NCI-H460 (cell line): ENCODE measurements at regions not wholly inside any gene's neighbourhood (a gene's known extent, or its start where the extent isn't known, plus 50 kb on each side); places are given as distances from the start of the nearest gene placed in this dataset.
"Not testable (repeated sequence)": the region's sequence is repeated elsewhere in the genome, so short reads cannot be mapped to it uniquely, and the experiment has no call there.

ENCODE experiments used
- DNase-seq: peaks from one replicate; pipeline ENCODE4 v3.0.0-alpha.2; 2016; ENCODE audit warnings: low read depth; ENCODE audit errors: extremely low read depth

DNA sequence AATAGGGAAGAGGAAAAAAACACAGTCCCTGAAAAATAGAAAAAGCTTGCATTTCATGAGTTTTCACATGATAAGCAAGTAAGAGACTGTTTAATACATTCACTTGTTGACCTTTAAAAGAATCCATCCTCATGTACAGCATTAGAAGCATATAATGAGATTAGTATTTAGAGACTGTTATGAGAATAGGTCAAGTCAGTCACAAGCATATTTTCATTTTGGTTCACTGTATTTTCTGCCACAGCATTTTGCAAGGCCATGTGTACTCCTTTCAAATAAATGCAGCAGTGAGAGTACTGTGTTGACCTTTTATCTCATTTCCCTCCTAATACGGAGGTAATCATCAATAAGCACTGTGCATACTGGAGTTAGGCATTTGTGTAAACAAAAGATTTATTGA is 162.2 kb upstream of the SETMAR start:
- no peak for DNase-seq

DNA sequence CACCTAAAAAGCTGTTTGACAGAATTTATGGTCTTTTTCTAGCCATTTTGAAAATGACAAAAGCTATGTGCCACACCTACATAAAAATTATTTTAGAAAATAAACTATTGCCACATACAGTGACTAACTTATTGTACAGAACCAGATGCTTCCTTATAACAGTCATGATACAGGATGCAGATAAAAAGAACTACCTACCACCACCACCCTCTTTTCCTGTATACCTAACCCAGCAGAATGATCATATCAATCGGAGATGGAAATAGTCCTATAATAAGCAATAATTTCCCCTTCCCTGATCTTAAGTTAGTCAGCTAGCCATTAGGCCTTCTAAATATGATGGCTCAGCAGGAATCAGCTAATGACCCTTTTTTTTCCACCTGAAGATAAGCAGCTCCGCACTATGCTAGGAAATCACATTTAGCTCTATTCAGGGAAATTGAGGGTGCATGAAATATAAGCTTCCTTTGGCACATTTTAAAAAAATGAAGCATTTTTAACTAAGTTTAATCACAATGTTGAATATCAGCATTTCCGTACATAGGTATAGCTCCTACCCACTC is 155.5 kb upstream of the SETMAR start:
- DNase-seq, result no peak

DNA sequence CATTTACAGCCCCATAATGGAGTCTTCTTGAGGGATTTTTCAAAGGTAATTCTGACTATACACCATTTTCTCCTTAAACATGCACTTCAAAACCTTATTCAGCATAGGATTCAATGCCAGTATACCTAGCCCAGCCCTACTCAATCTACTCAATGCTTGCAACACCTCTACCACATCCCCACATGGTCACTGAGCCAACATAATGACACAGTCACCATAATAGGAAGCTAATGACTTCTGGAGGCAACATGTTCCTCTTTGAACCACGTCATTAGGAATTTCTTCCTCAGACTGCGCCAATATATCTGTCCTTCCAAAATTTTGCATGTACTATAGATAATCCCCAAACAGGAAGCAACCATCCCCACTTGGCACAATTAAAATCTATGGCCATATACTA is 153.9 kb upstream of the SETMAR start:
- no peak for DNase-seq

DNA sequence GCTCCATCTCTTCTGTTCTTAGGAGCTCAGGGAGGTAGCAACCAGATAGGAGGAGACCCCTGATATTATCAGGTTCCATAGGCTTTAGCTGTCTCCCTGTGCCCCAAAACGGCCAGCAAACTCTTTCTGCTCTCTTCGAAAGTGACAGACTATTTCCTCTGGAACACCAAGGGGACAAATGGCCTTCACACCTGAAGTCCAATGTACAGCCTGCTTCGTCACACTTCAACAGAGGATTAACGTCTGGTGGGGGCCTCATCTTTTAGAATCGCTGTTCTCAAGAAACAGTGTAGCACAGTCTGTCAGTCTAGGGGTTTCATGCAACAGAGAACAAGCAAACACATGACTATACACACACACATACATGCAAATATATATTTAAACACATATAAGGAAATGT is 152.4 kb upstream of the SETMAR start:
- no peak for DNase-seq

DNA sequence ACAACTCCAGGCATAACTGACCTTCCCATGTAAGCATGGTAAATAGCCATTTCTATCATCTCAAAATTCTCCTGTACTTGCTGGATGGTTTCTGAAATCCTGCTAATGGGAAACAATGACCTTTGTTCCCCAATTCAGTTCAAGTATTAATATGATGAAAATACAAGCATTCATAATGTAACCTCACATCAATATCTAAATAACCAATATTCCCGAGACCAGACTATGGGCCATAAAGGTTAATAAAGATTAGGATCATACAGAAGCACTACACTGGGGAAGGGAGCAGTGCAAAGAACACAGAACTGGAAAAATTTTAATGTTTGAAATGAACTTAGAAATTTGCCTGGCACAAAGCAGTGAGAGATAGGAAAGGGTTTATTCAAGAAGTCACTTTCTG is 151.3 kb upstream of the SETMAR start:
- no peak for DNase-seq

DNA sequence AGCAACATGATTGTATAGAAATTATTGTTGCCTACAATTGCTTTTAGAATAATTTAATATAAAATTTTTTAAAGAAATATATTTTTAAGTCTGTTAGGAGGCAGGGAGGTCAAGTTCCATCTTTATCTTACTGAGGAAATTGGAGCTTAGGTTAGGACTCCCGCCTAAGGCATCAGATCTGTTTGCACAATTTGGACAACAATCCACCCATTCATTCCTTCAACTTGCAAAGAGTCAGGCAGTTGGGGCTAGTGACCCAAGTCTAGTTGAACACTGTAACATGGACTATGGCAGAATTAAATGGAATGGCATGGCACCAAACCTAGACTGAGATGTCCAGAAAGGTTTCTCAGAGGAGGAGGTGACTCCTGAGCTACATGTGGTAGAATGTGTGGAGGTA is 149.4 kb upstream of the SETMAR start:
- DNase-seq, result no peak

DNA sequence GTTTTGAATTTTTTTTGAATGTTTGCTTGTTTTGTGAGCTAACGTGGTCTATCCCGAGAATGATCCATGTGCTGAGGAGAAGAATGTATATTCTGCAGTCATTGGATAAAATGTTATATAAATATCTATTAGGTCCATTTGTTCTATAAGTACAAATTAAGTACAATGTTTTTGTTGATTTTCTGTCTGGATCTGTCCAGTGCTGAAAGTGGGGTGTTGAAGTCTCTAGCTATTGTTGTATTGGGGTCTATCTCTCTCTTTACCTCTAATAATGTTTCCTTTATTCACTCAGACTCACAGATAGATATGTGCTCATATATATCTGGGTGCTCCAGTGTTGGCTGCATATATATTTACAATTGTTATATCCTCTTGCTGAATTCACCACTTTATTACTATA is 144.8 kb upstream of the SETMAR start:
- DNase-seq, result no peak

DNA sequence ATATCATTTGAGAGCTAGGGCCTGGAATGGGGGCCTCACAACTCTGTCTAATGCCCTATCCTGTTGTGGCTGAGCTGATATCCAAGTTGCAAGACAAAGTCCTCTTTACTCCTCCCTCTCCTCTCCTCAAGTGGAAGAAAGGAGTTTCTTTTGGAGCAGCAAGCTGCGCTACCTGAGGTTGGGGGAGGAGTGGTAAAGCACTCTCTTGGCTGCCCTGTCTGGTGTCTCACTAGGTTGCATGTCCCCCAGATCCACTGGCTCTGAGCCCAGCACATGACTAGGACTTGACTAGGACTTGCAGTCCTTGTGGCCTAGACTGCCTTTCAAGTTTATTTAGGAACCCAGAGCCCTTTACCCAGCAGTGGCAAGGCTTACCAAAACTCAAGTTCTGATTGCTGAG is 141.1 kb upstream of the SETMAR start:
- no peak for DNase-seq

DNA sequence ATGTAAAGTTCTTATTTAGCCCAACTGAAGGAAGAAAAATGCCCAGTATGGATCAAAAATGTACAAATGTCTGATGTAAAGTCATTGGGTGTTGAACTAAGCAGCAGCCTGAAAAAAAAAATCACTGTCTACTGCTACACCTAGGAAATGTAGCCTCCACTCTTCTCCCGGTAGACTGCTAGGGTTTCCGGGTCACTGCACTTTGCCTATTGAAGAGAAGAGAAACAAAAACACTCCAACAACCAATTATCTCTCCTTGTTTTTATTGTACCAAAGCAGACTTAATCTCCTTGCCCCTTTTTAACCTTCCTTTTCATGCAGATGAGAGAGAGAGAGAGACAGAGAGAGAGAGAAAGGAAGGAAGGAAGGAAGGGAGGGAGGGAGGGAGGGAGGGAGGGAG is 140.2 kb upstream of the SETMAR start:
- no peak for DNase-seq

DNA sequence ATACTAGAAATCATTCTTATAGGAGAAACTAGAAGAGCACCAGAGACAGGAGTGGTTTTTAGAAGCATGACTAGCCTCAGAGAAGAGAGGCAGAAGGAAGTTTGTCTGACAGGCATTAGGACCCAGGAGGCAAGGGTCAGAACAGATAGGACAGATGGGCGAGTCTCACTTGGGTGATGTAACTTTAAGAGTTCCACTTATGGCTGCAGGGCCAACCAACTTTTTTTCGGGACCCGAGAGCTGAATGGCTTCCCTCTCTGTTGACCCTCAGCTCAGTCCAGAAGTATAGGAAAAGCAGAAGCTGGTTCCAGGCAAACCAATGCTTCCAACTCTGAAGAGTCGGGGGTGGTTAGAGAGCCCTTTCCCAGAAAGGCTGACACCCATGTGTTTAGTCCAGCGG is 136.6 kb upstream of the SETMAR start:
- DNase-seq, result no peak

DNA sequence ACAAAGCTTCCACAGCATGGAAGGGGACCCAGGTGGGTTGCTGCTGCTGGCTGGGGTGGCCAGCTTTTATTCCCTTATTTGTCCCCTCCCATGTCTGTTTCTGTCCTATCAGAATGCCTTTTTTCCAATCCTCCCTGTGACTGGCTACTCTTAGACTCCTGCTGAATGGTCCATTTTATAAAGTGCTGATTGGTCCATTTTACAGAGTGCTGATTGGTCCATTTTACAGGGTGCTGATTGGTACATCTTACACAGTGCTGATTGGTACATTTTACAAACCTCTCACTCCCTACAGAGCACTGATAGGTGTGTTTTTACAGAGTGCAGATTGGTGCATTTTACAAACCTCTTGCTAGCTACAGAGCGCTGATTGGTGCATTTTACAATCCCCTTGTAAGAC is 135.9 kb upstream of the SETMAR start:
- DNase-seq, result not testable (repeated sequence)

DNA sequence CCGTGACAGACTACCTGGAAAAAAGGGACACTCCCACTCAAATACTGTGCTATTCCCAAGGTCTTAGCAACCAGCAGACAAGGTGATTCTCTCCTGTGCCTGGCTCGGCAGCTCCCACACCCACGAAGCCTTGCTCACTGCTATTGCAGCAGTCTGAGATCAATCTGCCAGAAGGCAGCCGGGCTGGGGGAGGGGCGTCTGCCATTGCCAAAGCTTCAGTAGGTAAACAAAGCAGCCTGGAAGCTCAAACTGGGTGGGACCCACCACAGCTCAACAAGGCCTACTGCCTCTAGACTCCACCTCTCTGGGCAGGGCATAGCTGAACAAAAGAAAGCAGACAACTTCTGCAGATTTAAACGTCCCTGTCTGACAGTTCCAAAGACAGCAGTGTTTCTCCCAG is 128.4 kb upstream of the SETMAR start:
- DNase-seq, result no peak

DNA sequence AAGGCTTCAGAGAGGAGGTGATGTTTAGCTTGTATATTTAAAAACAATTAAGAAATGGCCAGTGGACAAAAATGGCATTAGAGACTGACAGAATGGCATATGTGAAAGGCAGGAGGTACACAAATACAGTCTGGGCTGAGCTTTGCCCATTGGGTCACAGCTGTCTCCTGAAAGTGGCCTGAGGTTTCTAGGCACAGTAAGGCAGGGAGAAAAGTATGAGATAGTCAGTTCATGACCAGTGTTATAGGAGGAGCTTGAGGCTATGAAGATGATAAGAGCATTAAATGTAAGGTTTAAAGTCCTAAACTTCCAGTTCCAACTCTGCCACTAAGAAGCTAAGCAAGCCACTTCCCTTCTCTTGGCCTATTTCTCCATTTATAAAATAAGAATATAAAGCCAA is 111.2 kb upstream of the SETMAR start:
- no peak for DNase-seq

DNA sequence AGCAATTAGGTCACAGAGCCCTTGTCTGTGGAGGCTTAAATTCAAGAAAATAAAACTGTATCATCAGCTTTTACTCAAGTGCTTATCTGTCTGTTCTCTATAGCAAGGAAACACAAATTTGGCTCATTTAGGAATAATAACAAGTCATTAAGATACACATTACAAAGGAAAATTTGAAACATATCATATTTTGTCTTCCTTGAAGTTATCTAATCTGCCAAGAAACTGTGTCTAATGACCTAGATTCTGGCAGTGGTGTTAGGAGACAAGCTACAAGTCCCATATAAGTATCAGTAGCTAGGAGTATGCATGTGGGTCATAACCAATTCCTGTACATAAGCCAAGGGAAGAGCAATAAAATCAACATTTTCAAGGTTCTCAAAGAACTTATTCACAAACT is 108.2 kb upstream of the SETMAR start:
- no peak for DNase-seq

DNA sequence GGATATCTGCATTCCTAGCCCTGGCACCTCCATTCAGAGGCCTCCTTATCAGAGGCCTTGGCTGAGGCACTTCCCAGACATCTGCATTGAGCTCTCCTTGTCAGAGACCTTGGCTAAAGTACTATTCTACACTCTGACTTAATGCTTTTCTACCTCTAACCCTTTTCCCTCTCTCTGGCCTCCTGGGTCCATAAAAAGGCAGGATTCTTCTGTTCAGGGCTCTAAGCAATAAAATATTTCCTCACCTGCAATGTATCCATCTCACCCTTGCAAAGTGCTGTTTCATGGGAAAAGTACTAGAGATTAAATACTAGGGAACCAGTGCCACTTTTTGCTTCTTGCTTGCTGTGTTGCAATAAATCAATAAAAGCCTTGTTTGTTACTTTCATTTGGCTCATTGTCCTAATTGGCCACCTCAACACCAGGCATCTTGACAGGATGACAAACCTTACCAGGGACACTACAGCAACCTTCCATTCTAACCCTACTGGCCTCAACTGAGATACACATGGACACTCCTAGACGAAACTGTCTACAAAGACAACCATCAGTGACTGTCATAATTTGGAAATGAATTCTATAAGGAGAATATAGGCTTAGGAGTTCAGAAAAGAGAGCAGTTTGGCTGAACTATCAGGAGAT is 106.5 kb upstream of the SETMAR start:
- DNase-seq, result no peak

DNA sequence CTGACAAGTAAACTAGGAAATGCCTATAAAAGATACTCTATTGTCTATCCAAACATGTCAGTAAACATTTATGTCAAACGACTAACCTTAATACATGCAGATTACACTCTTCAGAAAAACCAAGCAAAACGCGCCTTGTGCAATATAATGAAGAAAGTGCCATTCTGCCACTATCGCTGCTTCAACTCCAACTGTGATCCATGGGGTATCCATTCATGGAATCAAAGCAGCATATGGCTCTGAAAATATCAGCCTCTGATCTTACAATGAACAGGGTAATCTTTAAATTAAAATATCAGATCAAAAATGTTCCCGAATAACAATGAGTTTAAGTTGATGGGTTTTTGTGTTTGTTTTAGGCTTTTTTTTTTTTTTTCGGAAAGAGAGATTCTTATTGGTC is 105.5 kb upstream of the SETMAR start:
- DNase-seq, result no peak

DNA sequence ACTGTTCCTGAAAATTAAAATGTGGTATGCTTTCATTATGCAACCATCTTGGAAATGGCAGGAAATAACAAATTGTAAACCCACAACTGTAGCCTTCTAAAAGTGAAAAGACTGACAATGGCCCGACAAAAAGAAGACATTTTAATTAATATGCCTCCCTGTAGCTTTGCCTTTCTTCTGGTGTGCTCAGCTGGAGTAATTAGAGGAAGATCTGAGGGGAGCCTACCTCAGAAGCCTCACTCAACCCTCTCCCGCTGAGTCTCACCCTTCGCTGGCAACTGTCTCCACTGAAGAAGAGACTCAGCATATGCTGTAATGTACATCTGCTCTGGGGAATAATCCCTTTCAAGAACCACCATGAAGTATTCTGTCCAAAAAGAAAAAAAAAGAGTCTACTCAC is 104.7 kb upstream of the SETMAR start:
- DNase-seq, result no peak

DNA sequence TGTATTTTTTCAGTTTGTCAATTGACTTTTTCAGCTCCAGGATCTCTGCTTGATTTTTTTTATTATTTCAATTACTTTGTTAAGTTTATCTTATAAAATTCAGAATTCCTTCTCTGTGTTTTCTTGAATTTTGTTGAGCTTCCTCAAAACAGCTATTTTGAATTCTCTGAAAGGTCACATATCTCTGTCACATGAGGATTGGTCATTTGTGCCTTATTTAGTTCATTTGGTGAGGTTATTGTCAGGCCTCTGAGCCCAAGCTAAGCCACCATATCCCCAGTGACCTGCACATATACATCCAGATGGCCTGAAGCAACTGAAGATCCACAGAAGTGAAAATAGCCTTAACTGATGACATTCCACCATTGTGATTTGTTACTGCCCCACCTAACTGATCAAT is 98.4 kb upstream of the SETMAR start:
- not testable (repeated sequence) for DNase-seq

DNA sequence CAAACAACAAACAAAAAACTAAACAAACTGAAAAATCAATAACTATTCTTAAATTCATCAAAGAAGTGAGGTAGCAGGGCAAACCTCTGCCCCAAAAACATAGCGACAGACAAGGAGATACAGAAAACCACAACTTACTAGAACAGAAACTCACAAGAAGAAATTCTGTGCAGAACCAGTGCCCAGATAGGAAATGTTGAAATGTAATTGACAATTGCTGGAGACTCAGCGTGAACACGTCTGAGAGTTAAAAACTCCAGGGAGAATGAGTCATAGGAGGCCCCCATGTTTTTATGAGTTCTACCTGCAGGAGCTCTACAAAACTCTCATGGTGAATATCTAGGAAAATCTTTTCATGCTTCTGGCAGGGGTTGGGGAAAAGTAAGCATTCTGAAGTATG is 95.5 kb upstream of the SETMAR start:
- no peak for DNase-seq

DNA sequence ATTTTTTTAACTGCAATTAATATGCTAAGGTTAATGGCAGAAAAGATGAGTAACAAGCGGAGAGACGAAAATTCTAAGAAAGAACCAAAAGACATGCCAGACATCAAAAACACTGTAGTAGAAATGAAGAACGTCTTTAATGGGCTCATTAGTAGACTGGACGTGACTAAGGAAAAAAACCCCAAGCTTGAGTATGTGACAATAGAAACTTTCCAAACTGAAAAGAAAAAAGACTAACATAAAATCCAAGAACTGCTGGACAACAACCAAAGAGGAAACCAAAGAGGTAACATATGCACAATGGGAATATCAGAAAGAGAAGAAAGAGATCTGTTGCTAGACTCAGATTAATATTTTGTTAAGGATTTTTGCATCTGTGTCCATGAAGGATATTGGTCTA is 94.6 kb upstream of the SETMAR start:
- no peak for DNase-seq

DNA sequence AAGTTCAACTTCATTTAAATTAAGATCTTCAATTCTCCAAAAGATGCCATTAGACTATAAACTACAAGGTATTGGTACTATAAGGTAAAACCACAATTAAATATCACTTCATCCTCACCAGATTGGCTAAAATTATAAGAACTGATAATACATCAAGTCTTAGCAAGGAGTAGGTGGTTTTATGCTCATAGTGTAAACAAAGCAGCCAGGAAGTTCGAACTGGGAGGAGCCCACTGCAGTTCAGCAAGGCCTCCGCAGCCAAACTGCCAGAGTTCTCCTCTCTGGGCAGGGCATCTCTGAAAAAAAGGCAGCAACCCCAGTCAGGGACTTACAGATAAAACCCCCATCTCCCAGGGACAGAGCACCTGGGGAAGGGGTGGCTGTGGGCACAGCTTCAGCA is 91.6 kb upstream of the SETMAR start:
- no peak for DNase-seq

DNA sequence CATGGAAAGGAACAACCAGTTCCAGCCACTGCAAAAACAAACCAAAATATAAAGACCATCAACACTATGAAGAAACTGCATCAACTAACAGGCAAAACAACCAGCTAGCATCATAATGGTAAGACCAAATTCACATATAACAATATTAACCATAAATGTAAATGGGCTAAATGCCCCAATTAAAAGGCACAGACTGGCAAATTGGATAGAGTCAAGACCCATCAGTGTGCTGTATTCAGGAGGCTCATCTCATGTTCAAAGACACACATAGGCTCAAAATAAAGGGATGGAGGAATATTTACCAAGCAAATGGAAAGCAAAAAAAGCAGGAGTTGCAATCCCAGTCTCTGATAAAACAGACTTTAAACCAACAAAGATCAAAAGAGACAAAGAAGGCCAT is 89.7 kb upstream of the SETMAR start:
- DNase-seq, result not testable (repeated sequence)

DNA sequence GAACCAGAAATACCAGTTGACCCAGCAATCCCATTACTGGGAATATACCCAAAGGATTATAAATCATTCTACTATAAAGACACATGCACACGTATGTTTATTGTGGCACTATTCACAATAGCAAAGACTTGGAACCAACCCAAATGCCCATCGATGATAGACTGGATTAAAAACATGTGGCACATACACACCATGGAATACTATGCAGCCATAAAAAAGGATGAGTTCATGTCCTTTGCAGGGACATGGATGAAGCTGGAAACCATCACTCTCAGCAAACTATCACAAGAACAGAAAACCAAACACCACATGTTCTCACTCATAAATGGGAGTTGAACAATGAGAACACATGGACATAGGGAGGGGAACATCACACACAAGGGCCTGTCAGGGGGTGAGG is 86.2 kb upstream of the SETMAR start:
- not testable (repeated sequence) for DNase-seq
